HG03095 (cell line): ENCODE measurements at regions not wholly inside any gene's neighbourhood (a gene's known extent, or its start where the extent isn't known, plus 50 kb on each side); places are given as distances from the start of the nearest gene placed in this dataset.

Experiments used
- ATAC-seq: cut with Tn5 transposase; IDR thresholded peaks from one replicate; pipeline ENCODE4 v1.9.1; 2021; ENCODE audit warnings: moderate library complexity; ENCODE audit not compliant: unreplicated experiment

DNA sequence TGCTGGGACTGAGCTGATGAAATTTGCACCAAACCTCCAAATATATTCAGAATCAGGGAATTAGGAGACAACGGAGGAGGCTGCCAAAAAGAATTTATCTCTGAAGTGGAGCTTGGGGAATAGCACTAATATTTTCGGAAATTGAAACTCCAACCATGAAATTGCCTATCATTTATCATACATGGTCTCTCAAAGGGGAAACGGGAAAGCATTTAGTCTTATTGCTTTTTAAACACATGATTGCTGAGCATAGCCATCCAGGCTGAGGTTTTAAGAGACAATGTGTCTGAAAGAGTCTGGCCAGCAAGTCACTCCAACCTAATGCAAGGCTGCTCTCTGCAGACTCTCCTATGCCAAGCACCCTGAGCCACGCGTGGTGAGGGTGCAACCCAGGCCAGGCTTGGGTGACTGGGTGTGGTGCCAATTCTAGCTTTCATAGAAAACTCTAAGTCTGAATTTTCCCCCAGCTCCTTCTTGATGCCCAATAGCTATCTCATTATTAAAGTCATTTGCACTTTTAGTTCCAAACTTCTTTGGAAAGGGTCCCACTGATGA lies 200.2 kb downstream of the RPLP1 start:
- ATAC-seq: no peak

DNA sequence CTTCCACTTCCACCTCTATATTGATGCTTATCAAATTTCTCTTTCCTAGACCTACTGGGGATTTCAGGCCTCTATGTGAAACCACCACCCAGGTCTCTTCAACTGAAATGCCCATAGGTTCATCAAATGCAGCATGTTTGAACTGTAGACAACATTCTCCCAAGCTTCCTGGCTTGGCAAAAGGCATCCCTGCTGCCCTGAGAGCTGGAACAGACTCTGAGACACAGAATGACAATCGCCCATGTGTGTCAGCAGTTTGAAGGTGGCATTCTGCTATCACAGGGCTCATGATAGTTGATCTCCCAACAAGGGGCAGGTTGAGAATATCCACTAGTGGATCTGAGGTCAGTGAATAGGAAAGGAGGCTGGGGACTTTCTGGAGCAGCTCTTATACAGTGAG lies 200.7 kb downstream of the RPLP1 start:
- ATAC-seq: no peak

DNA sequence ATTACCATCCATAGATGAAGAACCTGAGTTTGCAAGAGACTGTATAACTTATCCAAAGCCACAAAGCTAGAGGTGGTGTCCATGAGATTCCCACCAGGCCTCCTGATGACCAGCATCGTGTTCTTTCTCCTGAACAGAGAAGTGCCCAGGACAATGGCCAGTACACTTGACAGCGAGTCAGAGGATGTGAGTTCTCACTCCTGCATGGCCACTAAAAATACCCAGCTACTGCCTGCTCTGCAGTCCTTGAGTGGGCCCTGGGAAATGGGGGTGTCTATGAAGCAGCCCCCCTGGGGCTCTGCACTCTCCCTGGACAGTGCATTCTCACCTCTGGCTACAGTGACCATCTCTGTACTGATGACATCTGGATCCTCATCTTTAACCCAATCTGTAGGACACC lies 201.2 kb downstream of the RPLP1 start:
- ATAC-seq: no peak

DNA sequence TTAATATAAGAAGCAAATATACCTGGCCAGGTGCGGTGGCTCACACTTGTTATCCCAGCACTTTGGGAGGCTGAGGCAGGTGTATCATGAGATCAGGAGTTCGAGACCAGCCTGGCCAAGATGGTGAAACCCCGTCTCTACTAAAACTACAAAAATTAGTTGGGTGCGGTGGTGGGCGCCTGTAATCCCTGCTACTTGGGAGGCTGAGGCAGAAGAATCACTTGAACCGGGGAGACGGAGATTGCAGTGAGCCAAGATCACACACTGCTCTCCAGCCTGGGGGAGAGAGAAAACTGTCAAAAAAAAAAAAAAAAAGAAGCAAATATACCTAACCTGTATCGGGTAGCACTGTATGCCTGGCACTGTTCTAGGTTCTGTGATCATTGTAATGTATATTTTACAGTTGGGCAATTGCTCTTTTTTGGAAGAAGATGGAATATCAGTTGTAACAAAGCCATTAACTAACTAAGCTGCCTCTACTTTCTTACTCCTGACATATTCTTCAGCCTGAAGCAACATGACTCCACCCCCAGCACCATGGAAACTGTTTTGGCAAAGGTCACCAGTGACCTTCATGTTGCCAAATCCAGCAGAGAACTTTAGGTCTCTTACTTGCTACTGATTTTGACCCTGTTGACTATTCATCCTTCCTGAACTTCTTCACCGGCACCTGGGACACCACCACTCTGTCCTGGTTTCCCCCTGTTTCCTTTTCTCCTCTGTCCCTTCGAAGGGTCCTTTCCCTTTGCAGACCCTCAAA lies 203.8 kb downstream of the RPLP1 start:
- ATAC-seq: no peak

DNA sequence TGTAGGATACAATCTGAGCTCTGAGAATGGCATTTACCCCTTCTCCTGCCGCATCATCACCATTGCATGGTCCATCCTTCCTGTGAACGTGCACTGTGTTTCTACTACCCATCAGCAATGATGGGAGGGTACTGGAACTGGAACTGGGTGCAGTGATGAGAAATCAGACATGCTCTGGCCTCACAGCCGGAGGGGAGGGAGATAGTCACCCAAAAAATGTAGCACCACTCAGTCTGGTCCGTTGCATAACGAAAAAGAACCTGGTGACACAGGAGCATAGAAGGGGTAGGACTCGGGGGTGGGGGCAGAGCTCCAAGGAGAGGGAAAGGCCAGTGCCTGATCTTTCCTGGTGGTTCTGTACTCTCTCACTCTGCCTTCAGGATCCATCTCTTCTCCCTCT lies 205.0 kb downstream of the RPLP1 start:
- ATAC-seq: no peak

DNA sequence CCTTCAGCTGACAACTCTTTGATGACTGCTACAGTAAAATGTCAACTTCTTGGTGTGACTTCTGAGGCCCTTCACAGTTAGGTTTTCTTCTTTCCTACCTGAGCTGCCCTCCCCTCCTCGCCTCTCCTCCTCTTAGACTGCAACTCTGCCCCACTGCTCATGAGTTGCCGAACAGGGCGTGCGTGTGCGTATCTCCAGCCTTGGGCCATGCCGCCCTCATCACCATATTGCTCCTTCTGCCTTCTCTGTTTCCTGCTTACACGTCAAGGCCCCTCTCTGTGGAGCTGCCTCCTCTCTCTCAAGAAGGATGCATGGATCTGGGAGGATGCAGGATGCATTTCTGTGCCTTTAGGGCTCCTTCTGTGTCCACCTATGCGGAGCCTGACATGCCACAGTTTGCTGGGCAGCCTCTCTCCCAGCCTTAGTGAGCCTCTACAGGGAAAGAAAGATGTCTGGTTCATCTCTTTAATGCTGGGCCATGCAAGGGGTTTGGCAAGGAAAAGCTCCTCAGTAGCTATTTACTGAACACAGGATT lies 205.9 kb downstream of the RPLP1 start:
- ATAC-seq: no peak

DNA sequence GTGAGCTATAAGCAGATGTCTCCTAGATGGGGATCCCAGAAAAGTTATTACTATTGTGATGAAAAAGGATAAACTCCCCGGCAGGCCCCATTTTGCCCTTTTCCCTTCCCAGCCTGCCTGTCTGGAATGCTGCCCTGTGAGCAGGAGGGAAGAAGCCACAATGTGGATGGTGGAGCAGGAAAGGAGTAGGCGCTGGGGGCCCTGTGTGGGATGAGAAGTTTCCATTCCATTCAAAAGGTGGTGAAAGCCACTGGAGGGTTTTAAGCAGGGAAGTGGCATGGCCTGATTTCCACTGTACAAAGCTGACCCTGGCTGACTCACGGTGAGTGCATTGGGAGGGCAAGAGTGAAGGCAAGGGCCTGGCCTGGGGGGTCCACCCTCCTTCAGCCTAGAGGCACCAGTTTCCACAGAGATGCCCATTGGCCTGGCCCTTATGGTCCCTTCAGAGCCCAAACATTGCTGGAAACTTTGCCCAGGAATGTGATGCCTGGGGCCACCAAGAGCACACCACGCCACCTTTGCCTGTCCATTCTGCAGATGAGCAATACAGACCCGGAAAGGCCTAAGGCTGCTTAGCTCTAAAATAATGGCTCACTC lies 206.9 kb downstream of the RPLP1 start:
- no peak for ATAC-seq

DNA sequence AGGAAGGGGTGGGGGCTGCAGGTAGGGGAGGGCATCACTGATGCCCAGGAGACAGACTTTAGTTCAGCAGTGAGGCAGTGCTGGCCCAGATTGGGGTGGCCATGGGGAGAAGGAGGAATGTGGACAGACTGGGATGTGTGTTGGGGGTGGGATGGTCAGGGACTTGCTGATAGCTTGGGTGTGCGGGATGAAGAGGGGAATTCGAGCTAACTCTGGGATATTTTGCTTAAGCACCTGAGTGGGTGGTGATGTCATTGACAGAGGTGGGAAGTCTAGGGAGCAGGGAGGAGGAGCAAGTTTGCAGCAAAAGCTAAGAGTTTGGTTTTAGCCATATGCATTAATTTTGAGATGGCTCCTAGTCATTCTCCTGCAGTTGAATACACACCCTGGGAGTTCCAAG lies 207.5 kb downstream of the RPLP1 start:
- no peak for ATAC-seq

DNA sequence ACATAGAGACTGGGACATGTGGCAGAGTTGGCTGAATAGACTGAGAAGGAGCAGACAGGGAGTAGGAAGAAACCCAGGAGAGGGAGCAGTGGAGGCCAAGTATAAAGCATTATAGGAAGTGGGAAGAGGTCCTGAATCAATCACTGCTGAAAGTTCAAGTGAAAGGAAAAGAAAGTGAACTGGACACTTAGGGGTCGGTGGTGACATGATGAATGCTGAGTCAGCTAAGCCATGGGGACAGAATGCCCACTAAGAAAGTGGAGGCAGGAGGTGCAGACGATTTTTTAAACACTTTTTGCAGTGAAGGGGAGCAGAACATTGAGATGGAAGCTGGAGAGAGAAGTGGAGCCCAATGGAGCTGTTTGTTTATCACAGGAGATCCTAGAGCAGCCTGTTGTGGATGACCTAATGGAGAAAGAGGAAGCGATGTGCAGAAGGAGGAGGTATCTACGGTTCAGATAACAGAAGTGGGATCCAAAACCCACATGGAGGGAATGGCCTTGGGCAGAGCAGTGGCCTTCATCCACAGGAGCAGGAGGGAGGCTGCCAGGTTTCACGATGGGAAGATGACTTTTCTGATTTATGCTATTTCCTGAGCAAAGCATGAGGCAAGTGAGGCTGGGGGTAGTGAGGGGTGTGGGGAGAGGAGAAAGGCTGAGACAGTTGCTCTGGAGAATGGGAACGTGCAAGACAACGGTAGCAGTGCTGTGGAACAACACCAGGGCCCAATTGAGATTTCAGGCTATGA lies 208.2 kb downstream of the RPLP1 start:
- ATAC-seq: no peak

DNA sequence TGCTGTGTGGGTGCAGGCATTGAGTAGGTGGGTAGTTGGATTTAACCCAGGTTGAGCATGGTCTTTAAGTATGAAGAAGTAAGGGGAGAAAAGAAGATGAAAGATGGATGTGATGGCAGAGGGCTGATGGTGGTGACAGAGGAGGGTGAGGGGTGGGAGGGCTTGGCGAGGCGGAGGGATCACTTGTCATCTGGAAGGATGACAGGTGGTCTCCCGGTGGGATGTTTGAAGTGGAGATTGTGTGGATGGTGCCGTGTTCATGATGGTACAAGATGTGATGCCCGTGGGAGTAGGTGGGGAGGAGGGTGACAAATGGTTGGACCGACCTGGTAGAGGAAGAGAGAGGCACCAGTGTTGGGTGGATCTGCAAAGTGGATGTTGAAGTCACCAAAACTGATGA lies 208.8 kb downstream of the RPLP1 start:
- ATAC-seq: no peak

DNA sequence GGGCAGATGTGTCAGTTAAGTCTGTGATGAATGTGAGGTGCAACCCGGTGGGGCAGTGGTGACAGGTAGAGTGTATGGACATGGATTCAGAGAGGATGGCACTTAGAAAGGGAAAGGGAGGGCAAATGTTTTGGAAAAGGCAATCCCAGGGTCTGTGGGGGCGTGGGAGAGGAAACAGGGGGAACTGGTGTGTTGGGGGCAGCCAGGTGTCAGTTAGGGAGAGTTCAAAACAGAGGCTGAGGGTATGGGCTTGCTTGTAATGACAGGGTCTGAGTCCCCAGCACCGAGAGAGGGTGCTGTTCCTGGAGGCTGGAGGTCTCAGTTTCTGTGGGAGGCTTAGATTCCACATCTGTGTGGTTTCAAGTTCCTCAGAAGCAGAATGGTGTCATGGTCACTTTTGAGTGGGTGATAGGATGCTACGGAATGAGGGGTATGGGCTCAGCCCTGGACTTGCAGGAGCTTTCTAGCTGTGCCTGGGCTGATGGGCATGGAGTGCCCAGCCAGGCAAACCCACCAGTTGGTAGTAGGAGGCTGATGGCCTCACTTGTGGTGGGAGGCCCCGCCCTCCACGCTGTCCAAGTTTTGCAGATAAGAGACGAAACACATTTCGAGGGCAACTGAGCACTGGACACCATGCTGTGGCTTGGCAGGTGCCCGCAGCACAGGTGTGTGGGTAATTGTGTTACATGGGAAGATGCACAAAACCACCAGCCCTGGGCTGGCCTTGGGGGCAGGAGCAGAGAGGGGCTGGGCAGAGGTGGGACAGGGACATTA lies 209.4 kb downstream of the RPLP1 start:
- no peak for ATAC-seq

DNA sequence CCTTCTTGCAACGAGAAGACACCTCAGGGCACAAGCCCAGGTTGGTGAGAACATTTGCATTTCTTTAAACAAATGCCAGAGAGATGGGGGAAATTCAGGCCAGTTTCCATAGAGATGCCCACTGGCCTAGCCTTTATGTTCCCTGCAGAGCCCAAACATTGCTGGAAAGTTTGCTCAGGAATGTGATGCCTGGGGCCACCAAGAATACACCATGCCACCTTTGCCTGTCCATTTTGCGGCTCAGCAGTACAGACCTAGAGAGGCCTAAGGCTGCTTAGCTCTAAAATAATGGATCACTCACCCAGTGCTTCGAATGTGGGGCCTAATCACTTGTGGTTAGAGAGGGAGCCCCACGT lies 210.0 kb downstream of the RPLP1 start:
- ATAC-seq: no peak

DNA sequence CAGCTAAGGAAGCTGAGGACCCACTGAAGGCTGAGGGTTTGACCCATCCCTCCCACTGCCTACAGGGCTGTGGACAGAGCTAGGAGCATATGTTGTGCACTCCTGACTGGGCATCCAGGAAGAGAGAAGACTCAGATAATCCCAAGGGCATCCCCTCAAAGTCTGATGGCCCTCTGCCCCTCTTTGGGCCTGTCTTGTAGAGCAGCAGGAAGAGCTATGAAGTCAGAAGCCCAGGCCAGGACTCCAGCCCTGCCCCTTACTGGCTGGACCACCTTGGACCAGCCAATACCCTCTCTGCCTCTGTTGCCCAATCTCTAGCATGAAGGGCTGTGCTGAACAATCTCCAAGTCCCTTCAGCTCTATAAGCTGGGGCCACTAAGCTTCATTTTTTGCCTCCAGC lies 210.8 kb downstream of the RPLP1 start:
- no peak for ATAC-seq

DNA sequence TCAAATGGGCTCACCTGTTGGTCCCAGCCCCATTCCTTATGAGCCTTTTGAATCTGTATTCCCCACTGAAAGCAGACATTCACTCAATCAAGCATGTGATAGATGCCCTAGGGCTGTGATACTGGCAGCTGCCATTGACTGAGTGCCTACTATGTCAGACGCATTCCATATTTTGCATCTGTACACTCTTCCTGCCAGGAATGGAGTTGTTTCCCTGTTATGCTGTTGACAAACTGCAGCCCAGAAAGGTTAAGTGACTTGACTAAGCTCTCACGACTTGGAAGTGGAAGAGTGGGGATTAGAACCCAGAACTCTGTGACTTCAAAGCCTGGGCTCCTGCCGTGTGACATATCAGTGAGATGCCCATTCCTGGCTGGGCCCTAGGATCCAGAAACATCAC lies 211.4 kb downstream of the RPLP1 start:
- ATAC-seq: no peak

DNA sequence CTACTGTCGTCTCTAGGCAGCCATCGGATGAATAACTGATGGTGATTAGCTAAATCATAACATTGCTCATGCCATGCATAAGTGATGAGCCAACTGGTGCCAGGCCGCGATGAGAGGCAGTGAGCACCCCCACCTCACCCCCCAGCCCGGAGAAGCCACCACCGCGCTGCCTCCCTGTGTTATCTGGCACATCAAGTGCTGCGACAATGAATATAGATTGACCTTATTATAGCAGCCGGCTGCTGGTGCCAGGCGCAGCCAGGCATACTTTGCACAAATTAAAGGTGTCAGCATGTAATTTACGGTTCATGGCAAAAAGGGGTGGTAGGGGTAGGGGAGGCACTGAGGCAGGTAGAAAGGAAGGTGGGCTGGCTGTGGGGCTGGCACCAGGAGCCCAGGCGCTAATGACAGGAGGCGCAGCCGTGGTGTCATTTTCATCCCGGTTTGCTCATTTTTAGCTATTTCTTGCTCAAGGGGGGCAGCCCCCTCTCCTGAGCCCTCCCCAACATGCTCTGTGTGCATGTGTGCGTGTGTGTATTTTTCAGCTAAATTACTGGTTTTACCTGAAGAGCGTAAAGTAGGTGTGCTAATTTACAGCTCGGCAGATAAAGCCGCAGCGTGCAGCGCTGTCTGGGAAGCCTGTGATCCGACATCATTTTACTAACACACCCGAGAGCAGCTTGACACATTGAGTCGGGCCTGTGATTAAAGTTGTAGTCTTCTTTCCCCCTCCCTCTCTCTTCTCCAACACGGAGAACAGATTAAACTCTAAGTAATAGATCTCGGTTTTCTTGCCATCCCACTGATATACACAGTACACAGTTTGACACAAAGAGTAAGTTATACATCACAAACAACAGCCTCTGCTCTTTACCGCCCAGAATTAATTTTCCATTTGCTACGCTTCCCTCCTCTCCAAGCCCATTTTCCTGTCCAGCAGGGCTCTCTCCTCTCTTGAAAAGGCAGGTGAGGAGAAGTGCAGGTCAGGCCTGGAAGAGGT lies 212.3 kb downstream of the RPLP1 start:
- no peak for ATAC-seq

DNA sequence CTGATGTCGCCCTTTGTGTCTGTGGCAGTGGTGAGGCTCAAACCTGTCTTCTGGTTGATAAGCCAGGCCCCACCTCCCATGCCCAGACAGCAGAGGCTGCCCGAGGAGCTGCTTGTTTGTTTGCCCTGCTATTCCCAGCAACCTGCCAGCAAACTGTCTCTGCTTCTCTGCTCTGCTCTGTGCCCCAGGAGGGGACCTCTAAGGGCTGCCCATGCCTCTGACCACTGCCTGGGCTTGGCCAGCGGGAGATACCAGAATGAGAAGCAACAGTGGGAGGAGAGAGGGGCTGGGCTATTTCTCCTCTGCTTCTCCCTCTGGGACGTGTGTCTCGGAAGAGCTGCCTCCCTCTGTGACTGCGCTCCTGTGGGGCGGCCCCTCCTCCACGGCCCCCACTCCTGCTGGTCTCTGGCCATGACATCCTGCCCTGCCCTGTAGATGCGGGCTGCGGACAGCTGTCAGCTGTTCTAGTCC lies 213.1 kb downstream of the RPLP1 start:
- no peak for ATAC-seq

DNA sequence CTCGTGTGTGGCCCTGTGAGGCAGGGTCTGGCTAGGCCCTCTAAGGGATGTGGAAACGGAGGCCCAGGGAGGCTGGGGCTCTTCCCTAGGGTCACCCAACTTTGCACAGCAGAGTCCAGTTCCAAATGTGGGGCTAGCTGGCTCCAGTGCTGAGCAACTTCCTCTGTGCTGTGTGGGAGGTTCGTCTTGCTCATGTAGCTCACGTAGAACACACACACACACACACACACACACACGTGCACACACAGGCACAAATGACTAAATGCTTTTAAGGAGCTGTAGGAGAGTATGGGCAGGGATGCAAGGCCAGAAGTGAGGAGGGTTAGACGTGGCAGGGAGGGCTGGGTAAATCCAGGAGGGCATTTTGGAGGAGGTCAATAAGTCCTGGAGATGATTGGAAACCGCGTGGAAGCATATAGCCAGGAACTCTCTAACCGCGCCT lies 213.8 kb downstream of the RPLP1 start:
- ATAC-seq: peak; percentile 19

DNA sequence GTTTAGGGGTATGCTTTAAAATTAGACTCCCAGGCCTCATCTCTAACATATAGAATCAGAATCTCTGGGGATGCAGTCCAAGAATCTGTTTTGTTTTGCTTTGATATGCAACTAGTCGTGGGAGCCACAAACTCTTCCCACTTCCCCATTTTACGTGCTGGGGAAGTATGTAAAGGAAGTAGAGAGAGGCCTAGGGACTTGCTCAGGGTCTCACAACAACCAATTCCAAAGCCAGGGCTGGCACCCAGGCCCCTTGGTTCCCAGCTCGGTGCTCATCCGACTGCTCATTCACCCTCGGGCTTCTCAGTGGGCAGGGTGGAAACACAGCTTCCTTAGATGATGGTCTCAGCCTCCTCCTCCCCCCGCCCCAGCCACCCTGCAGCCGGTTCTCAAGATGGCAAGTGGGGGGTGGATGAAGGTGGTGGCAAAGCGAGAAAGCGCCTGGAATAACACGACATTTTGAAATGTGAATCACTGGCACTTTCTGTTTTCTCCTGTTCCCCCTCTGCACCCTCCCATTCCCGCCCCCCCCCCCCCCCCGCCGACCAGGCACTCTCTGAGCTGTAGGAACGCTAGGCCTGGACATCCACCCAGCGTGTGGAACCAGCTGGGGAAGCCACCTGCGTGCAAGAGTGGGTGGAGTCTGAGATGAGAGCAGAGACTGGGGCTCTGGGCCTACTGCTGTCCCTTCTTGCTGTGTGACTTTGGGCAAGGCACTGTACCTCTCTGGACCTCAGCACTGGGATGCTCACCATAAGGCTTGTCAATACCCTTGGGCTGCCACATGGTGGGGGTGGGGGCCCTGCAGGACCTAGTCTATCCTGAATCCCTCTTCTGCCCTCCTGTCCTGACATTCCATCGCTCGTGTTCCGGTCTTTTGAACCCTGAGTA lies 214.5 kb downstream of the RPLP1 start:
- peak; percentile 42 for ATAC-seq
